ENCODE measurements at regions not wholly inside any gene's neighbourhood (a gene's known extent, or its start where the extent isn't known, plus 50 kb on each side); places are given as distances from the start of the nearest gene placed in this dataset.

DNA sequence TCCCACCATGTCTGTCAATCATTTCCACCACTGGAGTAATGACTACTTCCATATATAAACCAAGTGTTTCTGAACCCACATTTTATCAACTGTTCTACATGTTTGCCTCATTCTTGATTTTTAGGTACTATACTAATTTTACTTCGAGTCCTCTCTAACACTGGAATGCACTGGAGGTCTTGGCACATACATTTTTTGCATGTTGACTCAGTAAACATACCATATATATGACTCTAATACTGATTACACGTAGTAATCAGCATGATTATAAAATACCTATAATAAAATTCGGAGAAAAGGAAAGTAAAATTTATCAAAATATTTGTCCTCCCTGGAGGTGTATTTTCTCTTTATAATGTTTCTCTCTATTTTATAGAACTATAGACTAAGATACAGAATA is 621.7 kb upstream of the NUDT12 start:
- TF ChIP-seq CTCF (IDR thresholded peaks at IDR 0.05; ENCODE audit: low read length), result no peak
- no peak for TF ChIP-seq EZH2 (IDR thresholded peaks at IDR 0.05; ENCODE audit: borderline replicate concordance, low read length)
